OCI-LY1 (cell line): ENCODE measurements at regions not wholly inside any gene's neighbourhood (a gene's known extent, or its start where the extent isn't known, plus 50 kb on each side); places are given as distances from the start of the nearest gene placed in this dataset.

Experiments
- EZH2 ChIP-seq: fragments of 200-600 bp; sonication (generic), shearing (Covaris generic); IDR thresholded peaks from 2 replicates; pipeline ENCODE4 v1.8.0; 2017; ENCODE audit warnings: borderline replicate concordance, mixed run types, mild to moderate bottlenecking, antibody characterized with exemption, low read length, moderate library complexity, mixed read lengths
- TF ChIP-seq, protein P1 (sequence below): fragments of 200-600 bp; sonication (generic), shearing (Covaris generic); IDR thresholded peaks from 2 replicates; pipeline ENCODE4 v1.5.1; 2017; ENCODE audit warnings: mild to moderate bottlenecking, antibody characterized with exemption, low read length, moderate library complexity, mixed read lengths

DNA sequence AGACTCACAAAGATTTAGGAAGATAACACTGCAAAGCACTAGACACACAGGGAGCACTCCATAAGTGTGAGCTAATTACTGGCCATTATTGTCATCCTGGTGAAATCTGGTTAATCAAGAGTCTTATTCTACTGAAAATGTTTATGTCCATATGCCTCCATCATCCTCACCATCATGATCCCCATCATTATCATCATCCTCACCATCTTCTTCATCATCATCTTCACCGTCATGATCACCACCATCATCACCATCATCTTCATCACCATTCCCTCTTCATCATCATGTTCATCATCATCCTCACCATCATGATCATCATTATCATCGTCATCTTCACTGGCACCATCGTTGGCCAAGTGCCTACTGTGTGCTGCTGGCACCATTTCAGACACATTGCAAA is 76.3 kb upstream of the CARD11 start:
- TF ChIP-seq, protein P1, sequence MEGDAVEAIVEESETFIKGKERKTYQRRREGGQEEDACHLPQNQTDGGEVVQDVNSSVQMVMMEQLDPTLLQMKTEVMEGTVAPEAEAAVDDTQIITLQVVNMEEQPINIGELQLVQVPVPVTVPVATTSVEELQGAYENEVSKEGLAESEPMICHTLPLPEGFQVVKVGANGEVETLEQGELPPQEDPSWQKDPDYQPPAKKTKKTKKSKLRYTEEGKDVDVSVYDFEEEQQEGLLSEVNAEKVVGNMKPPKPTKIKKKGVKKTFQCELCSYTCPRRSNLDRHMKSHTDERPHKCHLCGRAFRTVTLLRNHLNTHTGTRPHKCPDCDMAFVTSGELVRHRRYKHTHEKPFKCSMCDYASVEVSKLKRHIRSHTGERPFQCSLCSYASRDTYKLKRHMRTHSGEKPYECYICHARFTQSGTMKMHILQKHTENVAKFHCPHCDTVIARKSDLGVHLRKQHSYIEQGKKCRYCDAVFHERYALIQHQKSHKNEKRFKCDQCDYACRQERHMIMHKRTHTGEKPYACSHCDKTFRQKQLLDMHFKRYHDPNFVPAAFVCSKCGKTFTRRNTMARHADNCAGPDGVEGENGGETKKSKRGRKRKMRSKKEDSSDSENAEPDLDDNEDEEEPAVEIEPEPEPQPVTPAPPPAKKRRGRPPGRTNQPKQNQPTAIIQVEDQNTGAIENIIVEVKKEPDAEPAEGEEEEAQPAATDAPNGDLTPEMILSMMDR: no peak
- no peak for TF ChIP-seq EZH2
